ENCODE measurements at regions not wholly inside any gene's neighbourhood (a gene's known extent, or its start where the extent isn't known, plus 50 kb on each side); places are given as distances from the start of the nearest gene placed in this dataset.

DNA sequence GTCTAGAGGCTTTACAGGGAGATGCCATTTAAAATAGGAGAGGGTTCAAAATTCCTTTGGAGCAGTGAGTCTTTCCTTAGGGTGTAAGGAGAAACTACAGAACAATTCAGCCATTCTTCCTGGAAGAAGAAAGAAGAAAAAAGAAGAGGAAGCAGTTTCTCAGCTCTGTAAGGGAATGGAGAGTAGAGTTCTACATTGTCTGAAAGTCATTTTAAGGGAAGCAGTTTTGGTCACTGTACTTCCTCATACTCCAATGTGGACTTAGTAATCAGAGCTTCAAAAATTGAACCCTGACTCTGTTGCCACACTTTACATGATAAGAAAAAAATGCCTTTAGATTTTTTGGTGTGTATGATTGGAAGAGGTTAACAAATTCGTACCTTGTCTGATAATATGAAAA is 122.4 kb downstream of the LRRC70 start:
- TF ChIP-seq POLR2A (IDR thresholded peaks at IDR 0.05; ENCODE audit: extremely low read depth, insufficient read length) (no peak), MYC (IDR thresholded peaks at IDR 0.05; ENCODE audit: low read depth, low read length) (no peak)
- TF ChIP-seq, protein P1, sequence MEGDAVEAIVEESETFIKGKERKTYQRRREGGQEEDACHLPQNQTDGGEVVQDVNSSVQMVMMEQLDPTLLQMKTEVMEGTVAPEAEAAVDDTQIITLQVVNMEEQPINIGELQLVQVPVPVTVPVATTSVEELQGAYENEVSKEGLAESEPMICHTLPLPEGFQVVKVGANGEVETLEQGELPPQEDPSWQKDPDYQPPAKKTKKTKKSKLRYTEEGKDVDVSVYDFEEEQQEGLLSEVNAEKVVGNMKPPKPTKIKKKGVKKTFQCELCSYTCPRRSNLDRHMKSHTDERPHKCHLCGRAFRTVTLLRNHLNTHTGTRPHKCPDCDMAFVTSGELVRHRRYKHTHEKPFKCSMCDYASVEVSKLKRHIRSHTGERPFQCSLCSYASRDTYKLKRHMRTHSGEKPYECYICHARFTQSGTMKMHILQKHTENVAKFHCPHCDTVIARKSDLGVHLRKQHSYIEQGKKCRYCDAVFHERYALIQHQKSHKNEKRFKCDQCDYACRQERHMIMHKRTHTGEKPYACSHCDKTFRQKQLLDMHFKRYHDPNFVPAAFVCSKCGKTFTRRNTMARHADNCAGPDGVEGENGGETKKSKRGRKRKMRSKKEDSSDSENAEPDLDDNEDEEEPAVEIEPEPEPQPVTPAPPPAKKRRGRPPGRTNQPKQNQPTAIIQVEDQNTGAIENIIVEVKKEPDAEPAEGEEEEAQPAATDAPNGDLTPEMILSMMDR (IDR thresholded peaks at IDR 0.05; ENCODE audit: low read depth, low read length) = no peak
- TF ChIP-seq, protein P2, sequence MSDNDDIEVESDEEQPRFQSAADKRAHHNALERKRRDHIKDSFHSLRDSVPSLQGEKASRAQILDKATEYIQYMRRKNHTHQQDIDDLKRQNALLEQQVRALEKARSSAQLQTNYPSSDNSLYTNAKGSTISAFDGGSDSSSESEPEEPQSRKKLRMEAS (IDR thresholded peaks at IDR 0.05; ENCODE audit: low read depth, low read length) = no peak
